GM12878 (cell line): ENCODE measurements at regions not wholly inside any gene's neighbourhood (a gene's known extent, or its start where the extent isn't known, plus 50 kb on each side); places are given as distances from the start of the nearest gene placed in this dataset.

Experiments
- ATAC-seq: fragments of 200-7000 bp; cut with Tn5 transposase; 3 replicates; pipeline ENCODE4 v1.9.1; 2020; ENCODE audit warnings: mild to moderate bottlenecking, moderate library complexity
- BruUV-seq: library from RNA; stranded (reverse); fragments of 400-500 nt; replicated peaks from 2 replicates; lab custom pipeline; 2021; lab: Mats Ljungman, UMichigan
- CTCF ChIA-PET: fragments of 300-600 bp; sonication (Branson Sonifier 250); formaldehyde crosslinking; extraction: SDS; loops from one replicate; lab custom pipeline; 2021; ENCODE audit warnings: inconsistent platforms; lab: Yijun Ruan, JAX
- POLR2A ChIA-PET: fragments of 350-600 bp; formaldehyde crosslinking; extraction: SDS; loops from one replicate; lab custom pipeline; 2021; ENCODE audit warnings: inconsistent platforms; lab: Charles Lee
- RAD21 ChIA-PET: fragments of 300-600 bp; sonication (Branson Sonifier 250); formaldehyde crosslinking; loops from one replicate; lab custom pipeline; 2023; ENCODE audit warnings: antibody characterized with exemption; ENCODE audit not compliant: unreplicated experiment; lab: Charles Lee
- SMC1A ChIA-PET: fragments of 300-600 bp; sonication (Branson Sonifier 250); formaldehyde crosslinking; loops from one replicate; lab custom pipeline; 2023; ENCODE audit not compliant: unreplicated experiment, uncharacterized antibody; lab: Charles Lee
- DNase-seq: peaks from one replicate; pipeline ENCODE4 v3.0.0-alpha.2; 2011; ENCODE audit warnings: low read depth, low spot score
- FAIRE-seq: peaks from 3 replicates; lab custom pipeline; 2011; peaks lifted over from hg19 to GRCh38; lab: Jason Lieb, UNC
- H2AFZ ChIP-seq: 2 replicates; pipeline ENCODE4 v1.6.0; 2011; ENCODE audit warnings: low read depth, low read length, control low read depth; ENCODE audit not compliant: control insufficient read depth
- H3K27ac ChIP-seq: 2 replicates; pipeline ENCODE4 v1.5.1; 2011; ENCODE audit warnings: control low read depth; ENCODE audit not compliant: control insufficient read depth, insufficient read depth
- H3K27me3 ChIP-seq, 2 experiments: replicated peaks in 1 of 2; 2 replicates each; pipeline versions ENCODE4 v1.6.0 to v1.6.1; 2011; ENCODE audit warnings: low read length in 1 of 2; ENCODE audit not compliant: control insufficient read depth in 2 of 2, insufficient read depth in 2 of 2
- H3K36me3 ChIP-seq, 2 experiments: 2 replicates each; pipeline ENCODE4 v1.5.1; 2011; ENCODE audit warnings: low read length in 1 of 2; ENCODE audit not compliant: control insufficient read depth in 2 of 2, insufficient read depth in 2 of 2
- H3K4me1 ChIP-seq: 2 replicates; pipeline ENCODE4 v1.6.1; 2011; ENCODE audit warnings: mild to moderate bottlenecking, low read length, moderate library complexity, mixed read lengths; ENCODE audit not compliant: control insufficient read depth, insufficient read depth
- H3K4me2 ChIP-seq: 2 replicates; pipeline ENCODE4 v1.6.0; 2011; ENCODE audit warnings: control low read depth; ENCODE audit not compliant: control insufficient read depth, insufficient read depth
- H3K4me3 ChIP-seq: fragments of 200-600 bp; sonication (generic); 2 replicates; pipeline ENCODE4 v1.5.1; 2016
- H3K79me2 ChIP-seq: 2 replicates; pipeline ENCODE4 v1.6.0; 2011; ENCODE audit warnings: low read length; ENCODE audit not compliant: control insufficient read depth, insufficient read depth
- H3K9ac ChIP-seq: 2 replicates; pipeline ENCODE4 v1.8.0; 2011; ENCODE audit warnings: low read length, control low read depth, mixed read lengths; ENCODE audit not compliant: control insufficient read depth, insufficient read depth
- H3K9me3 ChIP-seq: replicated peaks from 3 replicates; pipeline ENCODE4 v1.5.1; 2011; ENCODE audit warnings: mild to moderate bottlenecking, low read length; ENCODE audit not compliant: control insufficient read depth, insufficient read depth
- H4K20me1 ChIP-seq: 2 replicates; pipeline ENCODE4 v1.6.0; 2011; ENCODE audit not compliant: control insufficient read depth, insufficient read depth
- CBX5 ChIP-seq: sonication (generic); IDR thresholded peaks from 2 replicates; pipeline ENCODE4 v1.6.1; 2016; ENCODE audit warnings: low read depth, moderate library complexity, mild to moderate bottlenecking, inconsistent platforms
- CHD4 ChIP-seq: fragments of 200-600 bp; sonication (generic); IDR thresholded peaks from 2 replicates; pipeline ENCODE4 v1.6.1; 2016; ENCODE audit warnings: mild to moderate bottlenecking
- ELK1 ChIP-seq: IDR thresholded peaks from 2 replicates; pipeline ENCODE4 v1.6.1; 2012; ENCODE audit warnings: low read depth, low read length, improper control_type of control experiment
- FOXM1 ChIP-seq: IDR thresholded peaks from 2 replicates; pipeline ENCODE4 v1.6.1; 2012; ENCODE audit warnings: low read depth, mild to moderate bottlenecking, inconsistent platforms, low read length, moderate library complexity
- JUNB ChIP-seq: IDR thresholded peaks from 2 replicates; pipeline ENCODE4 v1.6.1; 2016; ENCODE audit warnings: antibody characterized with exemption, mild to moderate bottlenecking
- PBX3 ChIP-seq: IDR thresholded peaks from 2 replicates; pipeline ENCODE4 v1.6.1; 2011; ENCODE audit warnings: mild to moderate bottlenecking, low read depth, low read length, moderate library complexity; ENCODE audit not compliant: insufficient replicate concordance
- SUZ12 ChIP-seq: fragments of 200-600 bp; sonication (generic); IDR thresholded peaks from one replicate; pipeline ENCODE4 v1.6.1; 2018; ENCODE audit warnings: antibody characterized with exemption, mild to moderate bottlenecking; ENCODE audit not compliant: unreplicated experiment
- ZNF207 ChIP-seq: fragments of 450-650 bp; IDR thresholded peaks from 2 replicates; pipeline ENCODE4 v1.6.1; 2014; ENCODE audit warnings: antibody characterized with exemption, mild to moderate bottlenecking, borderline replicate concordance
- ZNF24 ChIP-seq: fragments of 450-650 bp; IDR thresholded peaks from 2 replicates; pipeline ENCODE4 v1.6.1; 2017; ENCODE audit warnings: antibody characterized with exemption, mild to moderate bottlenecking
- WGBS: methylation state at CpG from one replicate; pipeline ENCODE4 v1.1.6; 2016; ENCODE audit warnings: low lambda C conversion rate; ENCODE audit not compliant: insufficient replicate concordance, insufficient coverage; ENCODE audit errors: missing lambda C conversion rate; 5-methylcytosine and 5-hydroxymethylcytosine counted together
- in situ Hi-C: fragments of 300-500 bp; cut with MboI; formaldehyde crosslinking; loops from 9 replicates; pipeline ENCODE4 v1.14.3; 2018; ENCODE audit warnings: mixed read lengths
- intact Hi-C: fragments of 100-400 bp; cut with micrococcal nuclease; formaldehyde crosslinking; loops from one replicate; pipeline ENCODE4 v1.14.2; 2022; ENCODE audit not compliant: unreplicated experiment

GRCh38 chr14:34172550-34173368 lies 221.9 kb upstream of the EGLN3 start:
- Histone ChIP-seq H3K9ac (no peak overlapping the region), H4K20me1 (no peaks in the 10 kb centered on the region), H2AFZ (no peak overlapping the region), H3K79me2 (no peaks in the 10 kb centered on the region), H3K4me3 (no peak overlapping the region), H3K9me3 (no peaks in the 10 kb centered on the region), H3K4me2 (no peak overlapping the region), H3K36me3 (no peaks in the 10 kb centered on the region), H3K4me1 (peaks cover 12% of the 10 kb centered on the region), H3K27me3 (no peaks in the 10 kb centered on the region), H3K27ac (no peak overlapping the region)
- in situ Hi-C loops (no loop called here), intact Hi-C loops (no loop called here)
- no TSS peak for BruUV-seq
- 43% methylated on average over 5 of the region's 6 CpGs for WGBS
- ChIA-PET CTCF (interaction anchor here (1.0 to 1.4 kb wide), 3 partner anchors 11 to 53 kb away, joined by 3 to 6 read pairs (median 4); no protein-coding TSS in a partner anchor), SMC1A (interaction anchor here (1.1 to 3.0 kb wide), 9 partner anchors 11 to 74 kb away, joined by 3 to 19 read pairs (median 5); no protein-coding TSS in a partner anchor), RAD21 (interaction anchor here (1.3 kb wide), 2 partner anchors 8 to 74 kb away, joined by 3 to 5 read pairs; no protein-coding TSS in a partner anchor), POLR2A (interaction anchor here (0.8 to 1.8 kb wide), 2 partner anchors 8 to 40 kb away, joined by 3 to 4 read pairs; no protein-coding TSS in a partner anchor)
- no peak for FAIRE-seq
- no peak for ATAC-seq
- TF ChIP-seq FOXM1 (no peak), ZNF207 (no peak), CBX5 (no peak), JUNB (no peak), ZNF24 (no peak), SUZ12 (no peak), ELK1 (no peak), CHD4 (no peak), PBX3 (no peak)
- no peak for DNase-seq
